ENCODE measurements at regions not wholly inside any gene's neighbourhood (a gene's known extent, or its start where the extent isn't known, plus 50 kb on each side); places are given as distances from the start of the nearest gene placed in this dataset.

DNA sequence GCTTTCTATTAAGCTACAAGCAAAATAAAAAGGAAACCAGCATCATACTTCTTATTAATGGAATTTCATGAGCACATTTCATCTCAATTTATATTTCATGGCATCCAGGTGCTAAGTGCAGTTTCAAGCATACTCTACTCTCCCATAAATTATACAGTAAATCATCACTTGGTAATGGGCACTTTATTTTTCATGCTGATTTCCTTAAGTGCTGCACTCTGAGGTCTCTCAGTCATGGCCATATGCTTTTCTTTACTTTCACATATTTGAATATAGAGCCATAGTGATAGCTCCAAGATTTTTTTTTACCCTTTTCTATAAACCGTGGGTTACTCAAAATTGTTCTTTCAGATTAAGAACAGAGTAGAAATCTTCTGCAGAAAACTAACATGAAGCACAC, 1505.7 kb upstream of the CADM2 start:
- TF ChIP-seq FOXJ3 (CRISPR knock-in tag; IDR thresholded peaks at IDR 0.05) (no peak), BCL6 (CRISPR knock-in tag; IDR thresholded peaks at IDR 0.05) (no peak), CTCF (IDR thresholded peaks at IDR 0.05 in 2 of 3, conservative IDR thresholded peaks at IDR 0.05 in 1 of 3; ENCODE audit: insufficient read depth in 2 of 3, low read depth in 1 of 3, low read length in 3 of 3) (no peak), PRPF4 (IDR thresholded peaks at IDR 0.05; ENCODE audit: insufficient read depth, low read depth, low read length, poor library complexity, severe bottlenecking) (no peak)

Measured in K562 (cell line).